K562 (cell line): ENCODE measurements at regions not wholly inside any gene's neighbourhood (a gene's known extent, or its start where the extent isn't known, plus 50 kb on each side); places are given as distances from the start of the nearest gene placed in this dataset.

Experiments
- ATAC-seq: fragments of 200-7000 bp; cut with Tn5 transposase; 3 replicates; pipeline ENCODE4 v1.9.1; 2020; ENCODE audit warnings: moderate library complexity
- BruUV-seq: library from RNA; stranded (reverse); fragments of 400-500 nt; replicated peaks from 2 replicates; lab custom pipeline; 2021; lab: Mats Ljungman, UMichigan
- CTCF ChIA-PET: fragments of 300-600 bp; formaldehyde crosslinking; extraction: SDS; loops from one replicate; lab custom pipeline; 2021; ENCODE audit warnings: low intra/inter-chr PET ratio; lab: Yijun Ruan, JAX
- POLR2A ChIA-PET: fragments of 300-600, 350-650 bp; sonication (Branson Sonifier 250); formaldehyde crosslinking; extraction: SDS; loops from one replicate; lab custom pipeline; 2021; ENCODE audit warnings: antibody characterized with exemption, inconsistent platforms; lab: Yijun Ruan, JAX
- DNase-seq, 4 experiments: peaks; one replicate each; pipeline versions ENCODE4 v3.0.0 to v3.0.0-alpha.2; 2011 to 2018; ENCODE audit warnings: low spot score in 3 of 4, mixed read lengths in 3 of 4; ENCODE audit errors: extremely low read depth in 1 of 4
- FAIRE-seq: peaks from 2 replicates; lab custom pipeline; 2011; peaks lifted over from hg19 to GRCh38; lab: Jason Lieb, UNC
- H2AFZ ChIP-seq: 2 replicates; pipeline ENCODE4 v1.6.0; 2011; ENCODE audit warnings: low read depth, low read length, control low read depth, inconsistent platforms
- H3K27ac ChIP-seq: fragments of 200-600 bp; 3 replicates; pipeline ENCODE4 v1.8.0; 2011; ENCODE audit warnings: low read depth, mild to moderate bottlenecking, control low read depth, inconsistent platforms, low read length, moderate library complexity, mixed read lengths; ENCODE audit errors: extremely low read depth
- H3K27me3 ChIP-seq, 2 experiments: fragments of 300-600 bp in 1 of 2; 2 replicates in 1 of 2; 3 replicates in 1 of 2; pipeline versions ENCODE4 v1.6.0 to v1.8.0; 2011; ENCODE audit warnings: inconsistent platforms in 2 of 2, low read length in 2 of 2, mild to moderate bottlenecking in 1 of 2, mixed read lengths in 1 of 2, moderate library complexity in 1 of 2; ENCODE audit not compliant: control insufficient read depth in 2 of 2, insufficient read depth in 2 of 2
- H3K36me3 ChIP-seq: fragments of 300-600 bp; 3 replicates; pipeline ENCODE4 v1.8.0; 2011; ENCODE audit warnings: mild to moderate bottlenecking, low read length, inconsistent platforms; ENCODE audit not compliant: control insufficient read depth, insufficient read depth
- H3K4me1 ChIP-seq, 2 experiments: fragments of 200-600 bp in 1 of 2; replicated peaks in 1 of 2; 2 replicates in 1 of 2; 3 replicates in 1 of 2; pipeline versions ENCODE4 v1.5.1 to v1.8.0; 2011; ENCODE audit warnings: inconsistent platforms in 2 of 2, low read length in 2 of 2, mild to moderate bottlenecking in 1 of 2, mixed read lengths in 1 of 2, moderate library complexity in 1 of 2; ENCODE audit not compliant: control insufficient read depth in 2 of 2, insufficient read depth in 2 of 2
- H3K4me2 ChIP-seq: 2 replicates; pipeline ENCODE4 v1.6.1; 2011; ENCODE audit warnings: low read length, control low read depth, inconsistent platforms, mixed read lengths; ENCODE audit not compliant: insufficient read depth
- H3K4me3 ChIP-seq: fragments of 200-600 bp; sonication (generic), shearing (Covaris generic); 2 replicates; pipeline ENCODE4 v1.5.1; 2016; ENCODE audit warnings: control low read depth, inconsistent platforms
- H3K79me2 ChIP-seq: fragments of 200-600 bp; 3 replicates; pipeline ENCODE4 v1.8.0; 2011; ENCODE audit warnings: low read length, inconsistent platforms; ENCODE audit not compliant: control insufficient read depth, insufficient read depth
- H3K9ac ChIP-seq, 2 experiments: 2 replicates each; pipeline versions ENCODE4 v1.6.0 to v1.6.1; 2011; ENCODE audit warnings: low read depth in 2 of 2, low read length in 2 of 2, control low read depth in 1 of 2, inconsistent platforms in 1 of 2, mild to moderate bottlenecking in 1 of 2, mixed read lengths in 1 of 2; ENCODE audit not compliant: insufficient read depth in 1 of 2
- H3K9me1 ChIP-seq: one replicate; pipeline ENCODE4 v1.6.0; 2011; ENCODE audit warnings: inconsistent platforms, mild to moderate bottlenecking, low read length, moderate library complexity; ENCODE audit not compliant: control insufficient read depth, insufficient read depth
- H3K9me3 ChIP-seq: replicated peaks from 2 replicates; pipeline ENCODE4 v1.5.1; 2011; ENCODE audit warnings: low read depth, low read length, inconsistent platforms; ENCODE audit not compliant: control insufficient read depth, insufficient read depth
- H4K20me1 ChIP-seq: replicated peaks from 2 replicates; pipeline ENCODE4 v1.6.1; 2011; ENCODE audit warnings: low read length, inconsistent platforms, mixed read lengths; ENCODE audit not compliant: control insufficient read depth, insufficient read depth
- NFIC ChIP-seq: fragments of 450-650 bp; IDR thresholded peaks from 2 replicates; pipeline ENCODE4 v1.6.1; 2017; ENCODE audit warnings: mild to moderate bottlenecking, inconsistent platforms
- PBX2 ChIP-seq, 2 experiments: IDR thresholded peaks in 1 of 2; conservative IDR thresholded peaks in 1 of 2; 2 replicates each; pipeline ENCODE4 v1.6.1; 2016; ENCODE audit warnings: low read depth in 2 of 2, mild to moderate bottlenecking in 1 of 2, missing compliant biosample characterization in 1 of 2, missing genetic modification characterization in 1 of 2, moderate library complexity in 1 of 2
- WGBS: fragments of 100-300 bp; shearing (Covaris generic); methylation state at CpG from one replicate; pipeline ENCODE4 v1.1.6; 2016; ENCODE audit warnings: low coverage, mixed read lengths; ENCODE audit not compliant: insufficient coverage; ENCODE audit errors: missing lambda C conversion rate; 5-methylcytosine and 5-hydroxymethylcytosine counted together
- in situ Hi-C: fragments of 300-500 bp; cut with MboI; formaldehyde crosslinking; loops from 4 replicates; pipeline ENCODE4 v1.15.0; 2018; ENCODE audit warnings: inconsistent platforms, mixed read lengths
- intact Hi-C: fragments of 100-400 bp; cut with micrococcal nuclease; formaldehyde crosslinking; loops from 2 replicates; pipeline ENCODE4 v1.14.2; 2022

- Histone ChIP-seq H3K27me3 (peaks cover 11 to 64% of the 10 kb centered on the region in 2 experiments), H3K9me1 (no peaks in the 10 kb centered on the region), H3K4me2 (no peak overlapping the region), H3K9ac (no peak overlapping the region), H4K20me1 (no peaks in the 10 kb centered on the region), H3K27ac (no peak overlapping the region), H2AFZ (no peak overlapping the region), H3K4me3 (no peak overlapping the region), H3K79me2 (no peaks in the 10 kb centered on the region), H3K9me3 (no peaks in the 10 kb centered on the region), H3K4me1 (peaks cover 3 to 8% of the 10 kb centered on the region in 2 experiments; a peak in 3 of 5 replicates), H3K36me3 (no peaks in the 10 kb centered on the region)
- ChIA-PET POLR2A (no interaction called here), CTCF (interaction anchor here (0.7 kb wide), 1 partner anchor 155 kb away, joined by 3 read pairs; no protein-coding TSS in a partner anchor)
- DNase-seq, result no peak
- FAIRE-seq, result no peak
- BruUV-seq, result no TSS peak
- 3% methylated on average over 14 of the region's 16 CpGs for WGBS
- in situ Hi-C loops (no loop called here), intact Hi-C loops (no loop called here)
- ATAC-seq, result no peak
- TF ChIP-seq PBX2 (CRISPR knock-in tag; IDR thresholded peaks at IDR 0.05; ENCODE audit: low read depth) (no peak), PBX2 (tag; conservative IDR thresholded peaks at IDR 0.05; ENCODE audit: low read depth) (no peak), NFIC (peak; percentile 57)
Measured at GRCh38 chr16:87041286-87041685, 275.9 kb downstream of the C16orf95 start.
